IPS-18c (cell line): ENCODE measurements at regions not wholly inside any gene's neighbourhood (a gene's known extent, or its start where the extent isn't known, plus 50 kb on each side); places are given as distances from the start of the nearest gene placed in this dataset.
"Not testable (repeated sequence)": the region's sequence is repeated elsewhere in the genome, so short reads cannot be mapped to it uniquely, and the experiment has no call there.

Source experiments
- H3K4me3 ChIP-seq: 2 replicates; pipeline ENCODE4 v1.7.0; 2013; ENCODE audit warnings: low read depth, mild to moderate bottlenecking, low read length, moderate library complexity; ENCODE audit not compliant: insufficient read depth
- H3K9me3 ChIP-seq: one replicate; pipeline ENCODE4 v1.6.1; 2013; ENCODE audit warnings: mild to moderate bottlenecking, low read length, moderate library complexity; ENCODE audit not compliant: control insufficient read depth, insufficient read depth

GRCh38 chr6:19377722-19378121, 459.4 kb upstream of the ID4 start:
- Histone ChIP-seq H3K4me3 (no peak overlapping the region), H3K9me3 (no peaks in the 10 kb centered on the region)

DNA sequence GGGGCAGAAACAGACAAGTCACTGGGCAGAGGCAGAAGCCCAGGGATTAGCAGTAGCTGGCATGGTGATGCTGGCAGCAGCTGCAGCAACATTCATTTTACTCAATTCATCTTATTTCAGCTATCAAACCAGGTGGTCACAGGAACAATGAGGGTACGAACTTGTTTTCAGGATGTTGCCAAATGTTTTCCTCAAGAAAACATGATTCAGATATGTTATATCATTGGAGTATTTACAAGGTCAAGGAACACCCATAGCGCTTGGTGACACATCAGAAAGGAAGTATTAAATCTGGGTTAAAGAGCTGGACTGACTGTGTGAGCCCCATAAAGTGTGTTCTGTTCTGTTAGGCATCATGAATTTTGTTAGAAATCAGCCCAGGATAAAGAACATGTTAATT, 456.9 kb upstream of the ID4 start:
- no peak overlapping the region for H3K4me3 ChIP-seq
- no peaks in the 10 kb centered on the region for H3K9me3 ChIP-seq

GRCh38 chr6:19382676-19383075, 454.5 kb upstream of the ID4 start:
- Histone ChIP-seq H3K9me3 (no peaks in the 10 kb centered on the region), H3K4me3 (no peak overlapping the region)

GRCh38 chr6:19391926-19392325, 445.2 kb upstream of the ID4 start:
- H3K4me3 ChIP-seq: no peak overlapping the region
- no peaks in the 10 kb centered on the region for H3K9me3 ChIP-seq

DNA sequence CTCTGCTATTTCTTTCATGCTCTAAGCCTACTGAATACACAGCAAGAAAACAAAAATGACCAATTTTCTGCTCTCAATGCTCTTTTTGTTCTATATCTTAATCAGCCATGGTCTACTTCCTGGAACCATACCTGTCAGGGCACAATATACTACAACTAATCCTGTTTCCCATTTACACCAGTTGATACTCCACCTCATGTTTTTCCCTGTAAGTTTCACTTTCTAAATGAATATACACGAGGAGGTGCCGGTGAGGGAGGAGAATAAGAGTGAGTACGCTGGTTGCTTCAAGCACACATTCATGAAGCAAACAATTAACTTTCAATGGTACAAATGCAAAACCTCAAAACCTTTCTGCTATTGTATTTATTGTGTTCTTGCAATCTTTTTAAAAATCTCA, 443.1 kb upstream of the ID4 start:
- no peaks in the 10 kb centered on the region for H3K9me3 ChIP-seq
- no peak overlapping the region for H3K4me3 ChIP-seq

GRCh38 chr6:19394687-19395086, 442.5 kb upstream of the ID4 start:
- no peaks in the 10 kb centered on the region for H3K9me3 ChIP-seq

DNA sequence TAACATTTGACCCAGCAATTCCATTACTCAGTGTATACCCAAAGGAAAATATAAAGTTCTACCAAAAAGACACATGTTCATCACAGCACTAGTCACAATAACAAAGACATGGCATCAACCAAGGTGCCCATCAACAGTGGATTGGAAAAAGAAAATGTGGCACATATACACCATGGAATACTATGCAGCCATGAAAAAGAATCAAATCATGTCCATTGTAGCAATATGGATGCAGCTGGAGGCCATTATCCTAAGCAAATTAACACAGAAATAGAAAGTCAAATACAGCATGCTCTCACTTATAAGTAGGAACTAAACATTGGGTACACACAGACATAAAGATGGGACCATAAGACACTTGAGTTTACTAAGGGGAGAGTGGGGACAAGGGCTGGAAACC, 441.9 kb upstream of the ID4 start:
- Histone ChIP-seq H3K9me3 (no peaks in the 10 kb centered on the region), H3K4me3 (no peak overlapping the region)

More at GRCh38 chr6:19394687-19395086, 442.5 kb upstream of the ID4 start:
- no peak overlapping the region for H3K4me3 ChIP-seq

GRCh38 chr6:19399406-19399805, 437.8 kb upstream of the ID4 start:
- Histone ChIP-seq H3K9me3 (no peaks in the 10 kb centered on the region), H3K4me3 (no peak overlapping the region)

GRCh38 chr6:19404884-19405283, 432.3 kb upstream of the ID4 start:
- H3K9me3 ChIP-seq, H3K4me3 ChIP-seq: not testable (repeated sequence)

- peaks cover 2% of the 10 kb centered on the region for H3K9me3 ChIP-seq
- H3K4me3 ChIP-seq: no peak overlapping the region
Measured at GRCh38 chr6:19408331-19408730, 428.8 kb upstream of the ID4 start.

- Histone ChIP-seq H3K9me3 (peaks cover 2% of the 10 kb centered on the region), H3K4me3 (no peak overlapping the region)
Measured at GRCh38 chr6:19410481-19410880, 426.7 kb upstream of the ID4 start.

- Histone ChIP-seq H3K9me3 (no peaks in the 10 kb centered on the region), H3K4me3 (no peak overlapping the region)
Measured at GRCh38 chr6:19413323-19413722, 423.8 kb upstream of the ID4 start.

DNA sequence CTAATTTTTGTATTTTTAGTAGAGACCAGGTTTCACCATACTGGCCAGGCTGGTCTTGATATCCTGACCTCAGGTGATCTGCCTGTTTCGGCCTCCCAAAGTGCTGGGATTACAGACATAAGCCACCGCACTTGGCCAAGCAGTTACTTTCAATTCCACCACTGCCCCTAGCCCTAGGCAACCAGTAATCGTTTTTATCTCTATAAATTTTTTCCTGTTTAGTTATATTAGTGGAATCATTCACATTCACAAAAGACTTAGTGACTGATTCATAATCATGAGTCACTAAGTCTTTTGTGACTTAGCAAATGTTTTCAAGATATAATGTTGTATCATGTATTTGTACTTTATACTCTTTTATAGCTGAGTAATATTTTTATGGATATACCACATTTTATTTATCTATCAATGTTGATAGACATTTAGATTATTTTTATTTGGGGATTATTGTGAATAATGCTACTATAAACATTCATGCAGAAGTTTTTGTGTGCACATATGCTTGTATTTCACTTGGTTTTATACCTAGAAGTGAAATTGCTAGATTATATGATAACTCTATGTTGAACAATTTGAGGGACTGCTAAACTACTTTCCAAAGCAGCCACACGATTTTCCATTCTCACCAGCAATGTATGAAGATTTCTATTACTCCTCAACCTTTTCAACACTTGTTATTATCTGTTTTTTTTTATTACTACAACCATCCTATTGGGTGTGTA, 421.4 kb upstream of the ID4 start:
- Histone ChIP-seq H3K9me3 (no peaks in the 10 kb centered on the region), H3K4me3 (no peak overlapping the region)

DNA sequence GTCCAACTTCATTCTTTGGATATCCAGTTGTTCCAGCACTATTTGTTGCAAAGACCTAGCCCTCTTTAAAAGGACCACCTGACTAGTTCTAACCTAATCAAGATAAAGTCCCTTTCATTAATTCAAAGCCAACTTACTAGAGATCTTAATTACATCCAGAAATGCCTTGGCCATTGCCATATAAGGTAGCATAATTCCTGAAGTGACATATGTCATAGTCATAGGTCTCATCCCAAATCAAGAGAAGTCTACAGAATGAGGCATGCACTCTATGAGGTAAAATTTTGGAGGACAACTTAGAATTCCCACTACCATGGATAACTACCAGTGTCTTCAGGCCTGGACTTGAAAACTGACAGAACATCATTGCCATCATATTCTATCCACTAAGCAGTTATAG, 420.4 kb upstream of the ID4 start:
- no peaks in the 10 kb centered on the region for H3K9me3 ChIP-seq

DNA sequence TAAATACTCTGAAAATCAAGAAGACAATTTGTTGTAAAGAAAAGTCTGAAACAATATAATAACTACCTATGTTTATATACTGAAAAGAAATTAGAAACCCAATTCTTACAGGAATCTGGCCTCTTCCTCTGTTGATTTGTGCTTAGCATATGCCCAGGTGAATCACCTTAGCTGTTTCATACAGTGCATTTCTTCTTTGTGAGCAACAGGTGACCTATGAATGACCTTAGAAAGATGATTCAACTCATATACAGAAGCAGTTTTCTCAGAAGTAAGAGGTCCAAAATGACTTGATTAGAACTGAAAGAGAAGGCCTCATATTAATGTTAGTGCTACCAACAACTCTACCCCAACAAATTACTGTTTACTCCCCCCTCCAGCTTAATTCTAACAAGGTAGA, 419.5 kb upstream of the ID4 start:
- H3K4me3 ChIP-seq: no peak overlapping the region
- no peaks in the 10 kb centered on the region for H3K9me3 ChIP-seq

More for the DNA sequence above, 420.4 kb upstream of the ID4 start:
- H3K4me3 ChIP-seq: no peak overlapping the region

- Histone ChIP-seq H3K9me3 (no peaks in the 10 kb centered on the region), H3K4me3 (no peak overlapping the region)
Measured at GRCh38 chr6:19424853-19425252, 412.3 kb upstream of the ID4 start.

GRCh38 chr6:19427548-19427947, 409.6 kb upstream of the ID4 start:
- Histone ChIP-seq H3K4me3 (no peak overlapping the region), H3K9me3 (no peaks in the 10 kb centered on the region)

- Histone ChIP-seq H3K9me3 (no peaks in the 10 kb centered on the region), H3K4me3 (no peak overlapping the region)
Measured at GRCh38 chr6:19432966-19433498, 404.1 kb upstream of the ID4 start.

DNA sequence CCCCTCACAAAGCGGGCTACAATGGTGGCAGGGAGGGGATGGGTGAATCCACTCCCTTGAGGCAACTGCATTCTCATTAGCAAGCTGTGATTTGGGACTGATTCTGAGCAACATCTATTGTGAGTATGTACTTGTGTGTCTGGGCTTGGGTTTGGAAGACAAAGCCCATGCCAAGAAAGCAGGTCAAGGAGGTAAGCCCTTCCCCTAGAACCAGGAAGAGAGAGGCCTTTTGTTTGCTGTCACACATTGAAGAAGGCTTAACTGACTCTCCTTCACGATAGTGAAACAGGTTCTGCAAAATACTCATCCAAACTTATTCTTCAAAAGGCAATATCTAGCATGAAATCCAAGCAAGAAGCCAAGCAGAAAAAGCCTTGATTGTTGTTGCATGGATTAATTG, 403.1 kb upstream of the ID4 start:
- Histone ChIP-seq H3K9me3 (no peaks in the 10 kb centered on the region), H3K4me3 (no peak overlapping the region)
